Smooth muscle cell (in vitro differentiated cells): ENCODE measurements at regions not wholly inside any gene's neighbourhood (a gene's known extent, or its start where the extent isn't known, plus 50 kb on each side); places are given as distances from the start of the nearest gene placed in this dataset.
"Not testable (repeated sequence)": the region's sequence is repeated elsewhere in the genome, so short reads cannot be mapped to it uniquely, and the experiment has no call there.

ENCODE experiments used
- DNase-seq: peaks from one replicate; lab custom pipeline; 2025; ENCODE audit not compliant: unreplicated experiment; lab: John Stamatoyannopoulos, UW
- H2AFZ ChIP-seq: fragments of 200-600 bp; sonication (generic); 2 replicates; pipeline ENCODE4 v1.6.0; 2016; ENCODE audit warnings: antibody characterized with exemption, low read depth, mild to moderate bottlenecking
- H3F3A ChIP-seq: fragments of 200-600 bp; sonication (generic); 2 replicates; pipeline ENCODE4 v1.6.0; 2017; ENCODE audit warnings: antibody characterized with exemption, low read depth
- H3K27ac ChIP-seq: fragments of 200-600 bp; sonication (generic); 2 replicates; pipeline ENCODE4 v1.5.1; 2016; ENCODE audit warnings: low read depth, mild to moderate bottlenecking
- H3K27me3 ChIP-seq: fragments of 200-600 bp; sonication (generic); 2 replicates; pipeline ENCODE4 v1.6.1; 2016; ENCODE audit warnings: low read depth, mild to moderate bottlenecking
- H3K36me3 ChIP-seq: fragments of 200-600 bp; sonication (generic); 2 replicates; pipeline ENCODE4 v1.5.1; 2016; ENCODE audit warnings: low read depth
- H3K4me1 ChIP-seq: fragments of 200-600 bp; sonication (generic); 2 replicates; pipeline ENCODE4 v1.5.1; 2016; ENCODE audit warnings: low read depth
- H3K4me2 ChIP-seq: fragments of 200-600 bp; sonication (generic); 2 replicates; pipeline ENCODE4 v1.6.0; 2016; ENCODE audit warnings: mild to moderate bottlenecking
- H3K4me3 ChIP-seq: fragments of 200-600 bp; sonication (generic); 2 replicates; pipeline ENCODE4 v1.5.1; 2016; ENCODE audit warnings: mild to moderate bottlenecking
- H3K79me2 ChIP-seq: fragments of 200-600 bp; sonication (generic); 2 replicates; pipeline ENCODE4 v1.6.0; 2016; ENCODE audit warnings: low read depth, mild to moderate bottlenecking
- H3K9ac ChIP-seq: fragments of 200-600 bp; sonication (generic); 2 replicates; pipeline ENCODE4 v1.6.0; 2016; ENCODE audit warnings: low read depth
- H3K9me3 ChIP-seq: fragments of 200-600 bp; sonication (generic); replicated peaks from 2 replicates; pipeline ENCODE4 v1.5.1; 2016; ENCODE audit warnings: low read depth
- H4K20me1 ChIP-seq: fragments of 200-600 bp; sonication (generic); 2 replicates; pipeline ENCODE4 v1.6.0; 2016; ENCODE audit warnings: low read depth
- CTCF ChIP-seq: fragments of 200-600 bp; sonication (generic); IDR thresholded peaks from 2 replicates; pipeline ENCODE4 v1.5.1; 2017; ENCODE audit warnings: borderline replicate concordance, mild to moderate bottlenecking, antibody characterized with exemption; ENCODE audit not compliant: insufficient read depth, poor library complexity, severe bottlenecking
- WGBS: methylation state at CpG from one replicate; pipeline ENCODE4 v1.1.7; 2016; ENCODE audit warnings: low lambda C conversion rate; 5-methylcytosine and 5-hydroxymethylcytosine counted together

- not testable (repeated sequence) for H3K4me2 ChIP-seq, DNase-seq, H3K27me3 ChIP-seq, H2AFZ ChIP-seq, H3F3A ChIP-seq, H3K9me3 ChIP-seq, H3K4me3 ChIP-seq, H3K27ac ChIP-seq, H3K9ac ChIP-seq, H3K4me1 ChIP-seq, H3K79me2 ChIP-seq, H3K36me3 ChIP-seq, H4K20me1 ChIP-seq
These were observed 52.4 kb upstream of the EHHADH start for GRCh38 chr3:185306286-185306685.

- H3K4me2 ChIP-seq, result no peak overlapping the region
- H3K79me2 ChIP-seq, result no peaks in the 10 kb centered on the region
- H3K27me3 ChIP-seq, result no peaks in the 10 kb centered on the region
- H3K4me1 ChIP-seq, result no peaks in the 10 kb centered on the region
- H3F3A ChIP-seq, result no peaks in the 10 kb centered on the region
- no peaks in the 10 kb centered on the region for H3K9me3 ChIP-seq
- H3K36me3 ChIP-seq, result peaks cover 6% of the 10 kb centered on the region
- H3K4me3 ChIP-seq, result no peak overlapping the region
- H3K27ac ChIP-seq, result no peak overlapping the region
- no peak for TF ChIP-seq CTCF
- 93% methylated on average over 3 of the region's 3 CpGs for WGBS
- DNase-seq, result no peak
- H2AFZ ChIP-seq, result no peak overlapping the region
- no peaks in the 10 kb centered on the region for H4K20me1 ChIP-seq
- no peak overlapping the region for H3K9ac ChIP-seq
These were observed 53.0 kb upstream of the EHHADH start for GRCh38 chr3:185306847-185307246.

DNA sequence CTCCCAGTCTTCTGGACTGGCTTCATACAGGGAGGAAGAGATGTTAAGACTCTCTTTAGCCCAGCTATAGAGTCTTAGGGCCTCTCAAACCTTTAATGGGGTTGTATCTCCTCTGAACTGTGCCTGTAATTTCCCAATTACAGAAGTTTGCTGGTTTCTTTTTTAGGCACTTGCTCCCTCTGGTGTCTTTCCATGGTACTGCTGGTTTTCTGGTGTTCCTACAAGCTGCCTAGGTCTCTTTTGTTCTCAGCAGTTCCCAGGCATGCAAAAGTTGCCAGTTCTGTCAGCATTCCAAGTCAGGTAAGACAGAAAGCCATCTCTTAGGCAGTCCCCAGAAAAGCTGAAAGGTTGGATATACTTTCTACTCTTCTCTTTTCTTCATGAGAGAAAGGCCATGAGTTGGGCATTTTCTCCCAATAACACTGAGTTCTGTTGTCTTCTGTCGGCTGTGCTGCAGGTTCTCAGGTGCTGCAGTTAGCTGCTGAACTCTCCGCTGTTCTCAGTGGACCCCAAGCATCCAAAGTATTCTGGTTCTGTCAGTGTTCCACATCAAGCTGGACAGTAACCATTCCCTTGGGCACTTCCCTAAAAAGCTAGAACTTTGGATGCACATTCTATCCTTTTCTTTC lies 54.4 kb upstream of the EHHADH start:
- WGBS, result 93% methylated on average over 2 of the region's 2 CpGs
- Histone ChIP-seq H3K79me2 (no peaks in the 10 kb centered on the region), H3K9me3 (no peaks in the 10 kb centered on the region), H3K27me3 (no peaks in the 10 kb centered on the region), H3F3A (no peaks in the 10 kb centered on the region), H4K20me1 (no peaks in the 10 kb centered on the region), H3K4me2 (no peak overlapping the region), H3K36me3 (peaks cover 6% of the 10 kb centered on the region), H3K4me1 (no peaks in the 10 kb centered on the region), H3K9ac (no peak overlapping the region), H3K27ac (no peak overlapping the region), H2AFZ (no peak overlapping the region), H3K4me3 (no peak overlapping the region)
- peak; percentile 55 for TF ChIP-seq CTCF
- DNase-seq, result no peak

DNA sequence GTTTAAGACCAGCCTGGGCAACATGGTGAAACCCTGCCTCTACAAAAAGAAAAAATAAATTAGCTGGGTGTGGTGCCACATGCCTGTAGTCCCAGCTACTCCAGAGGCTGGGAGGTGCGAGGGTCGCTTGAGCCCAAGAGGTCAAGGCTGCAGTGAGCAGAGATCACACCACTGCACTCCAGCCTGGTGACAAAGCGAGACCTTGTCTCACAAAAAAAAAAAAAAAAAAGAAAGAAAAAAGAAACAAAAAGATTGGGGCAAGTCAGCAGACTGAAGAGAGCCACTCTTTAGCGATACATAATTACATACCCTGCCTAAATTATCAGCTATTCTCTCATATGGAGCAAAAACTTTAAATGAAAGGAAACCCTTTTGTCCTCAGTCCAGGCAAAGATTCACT lies 53.6 kb upstream of the MAP3K13 start:
- no peak overlapping the region for H3K27ac ChIP-seq
- H3K79me2 ChIP-seq, result no peaks in the 10 kb centered on the region
- 71% methylated on average over 4 of the region's 4 CpGs for WGBS
- no peak overlapping the region for H2AFZ ChIP-seq
- no peak overlapping the region for H3K4me3 ChIP-seq
- H3K9ac ChIP-seq, result no peak overlapping the region
- no peaks in the 10 kb centered on the region for H4K20me1 ChIP-seq
- TF ChIP-seq CTCF, result no peak
- DNase-seq, result no peak
- H3K36me3 ChIP-seq, result peaks cover 6% of the 10 kb centered on the region
- no peak overlapping the region for H3K4me2 ChIP-seq
- no peaks in the 10 kb centered on the region for H3F3A ChIP-seq
- no peaks in the 10 kb centered on the region for H3K4me1 ChIP-seq
- H3K27me3 ChIP-seq, result no peaks in the 10 kb centered on the region
- no peaks in the 10 kb centered on the region for H3K9me3 ChIP-seq
